ENCODE measurements at regions not wholly inside any gene's neighbourhood (a gene's known extent, or its start where the extent isn't known, plus 50 kb on each side); places are given as distances from the start of the nearest gene placed in this dataset.

DNA sequence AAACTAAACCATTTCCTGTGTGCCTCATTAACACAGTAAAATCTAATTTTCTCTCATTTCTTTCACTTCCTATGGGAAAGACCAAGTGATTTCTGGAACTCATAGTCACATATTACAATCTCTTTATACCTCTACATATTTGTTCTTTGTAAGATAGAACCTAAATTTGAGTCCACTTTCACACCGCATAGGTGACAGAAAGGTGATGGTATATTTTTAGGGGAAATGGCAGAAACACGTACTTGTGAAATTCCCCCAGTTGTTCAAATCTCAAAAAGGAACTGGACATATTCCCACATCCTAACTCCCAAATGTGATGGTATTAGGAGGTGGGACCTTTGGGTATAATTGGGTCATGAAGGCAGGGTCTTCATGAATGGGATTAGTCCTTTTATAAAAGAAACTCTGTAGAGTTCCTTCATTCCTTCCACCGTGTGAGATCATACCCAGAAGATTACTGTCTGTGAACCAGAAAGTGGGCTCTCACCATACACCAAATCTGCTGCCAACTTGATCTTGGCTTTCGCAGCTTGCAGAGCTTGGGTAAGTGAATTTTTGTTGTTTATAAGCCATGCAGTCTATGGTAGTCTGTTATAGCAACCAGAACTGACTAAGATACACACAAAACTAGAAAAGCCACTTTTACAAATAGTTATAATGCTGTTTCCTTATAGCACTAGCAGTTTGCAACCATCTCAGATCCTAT lies 542.1 kb downstream of the DSC3 start (continued):
- no peak for TF ChIP-seq MXI1 (IDR thresholded peaks at IDR 0.05; ENCODE audit: low read depth, low read length)
- TF ChIP-seq IRF4 (IDR thresholded peaks at IDR 0.05; ENCODE audit: low read depth, low read length) = no peak
- no peak for TF ChIP-seq MYC (IDR thresholded peaks at IDR 0.05; ENCODE audit: insufficient read depth, insufficient read length, insufficient replicate concordance, low read length, severe bottlenecking)
- TF ChIP-seq EGR1 (IDR thresholded peaks at IDR 0.05; ENCODE audit: borderline replicate concordance in 1 of 2, low read depth in 2 of 2, low read length in 2 of 2) = no peak
- TF ChIP-seq SP1 (IDR thresholded peaks at IDR 0.05; ENCODE audit: low read depth, low read length) = no peak
- no peak for TF ChIP-seq EZH2 (IDR thresholded peaks at IDR 0.05; ENCODE audit: borderline replicate concordance, control insufficient read depth, low read depth, low read length)
- TF ChIP-seq, protein P1, sequence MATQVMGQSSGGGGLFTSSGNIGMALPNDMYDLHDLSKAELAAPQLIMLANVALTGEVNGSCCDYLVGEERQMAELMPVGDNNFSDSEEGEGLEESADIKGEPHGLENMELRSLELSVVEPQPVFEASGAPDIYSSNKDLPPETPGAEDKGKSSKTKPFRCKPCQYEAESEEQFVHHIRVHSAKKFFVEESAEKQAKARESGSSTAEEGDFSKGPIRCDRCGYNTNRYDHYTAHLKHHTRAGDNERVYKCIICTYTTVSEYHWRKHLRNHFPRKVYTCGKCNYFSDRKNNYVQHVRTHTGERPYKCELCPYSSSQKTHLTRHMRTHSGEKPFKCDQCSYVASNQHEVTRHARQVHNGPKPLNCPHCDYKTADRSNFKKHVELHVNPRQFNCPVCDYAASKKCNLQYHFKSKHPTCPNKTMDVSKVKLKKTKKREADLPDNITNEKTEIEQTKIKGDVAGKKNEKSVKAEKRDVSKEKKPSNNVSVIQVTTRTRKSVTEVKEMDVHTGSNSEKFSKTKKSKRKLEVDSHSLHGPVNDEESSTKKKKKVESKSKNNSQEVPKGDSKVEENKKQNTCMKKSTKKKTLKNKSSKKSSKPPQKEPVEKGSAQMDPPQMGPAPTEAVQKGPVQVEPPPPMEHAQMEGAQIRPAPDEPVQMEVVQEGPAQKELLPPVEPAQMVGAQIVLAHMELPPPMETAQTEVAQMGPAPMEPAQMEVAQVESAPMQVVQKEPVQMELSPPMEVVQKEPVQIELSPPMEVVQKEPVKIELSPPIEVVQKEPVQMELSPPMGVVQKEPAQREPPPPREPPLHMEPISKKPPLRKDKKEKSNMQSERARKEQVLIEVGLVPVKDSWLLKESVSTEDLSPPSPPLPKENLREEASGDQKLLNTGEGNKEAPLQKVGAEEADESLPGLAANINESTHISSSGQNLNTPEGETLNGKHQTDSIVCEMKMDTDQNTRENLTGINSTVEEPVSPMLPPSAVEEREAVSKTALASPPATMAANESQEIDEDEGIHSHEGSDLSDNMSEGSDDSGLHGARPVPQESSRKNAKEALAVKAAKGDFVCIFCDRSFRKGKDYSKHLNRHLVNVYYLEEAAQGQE (IDR thresholded peaks at IDR 0.05; ENCODE audit: low read depth, low read length) = no peak
- no peak for TF ChIP-seq TCF3 (IDR thresholded peaks at IDR 0.05; ENCODE audit: borderline replicate concordance, insufficient read depth, low read depth, low read length)
- TF ChIP-seq, protein P2, sequence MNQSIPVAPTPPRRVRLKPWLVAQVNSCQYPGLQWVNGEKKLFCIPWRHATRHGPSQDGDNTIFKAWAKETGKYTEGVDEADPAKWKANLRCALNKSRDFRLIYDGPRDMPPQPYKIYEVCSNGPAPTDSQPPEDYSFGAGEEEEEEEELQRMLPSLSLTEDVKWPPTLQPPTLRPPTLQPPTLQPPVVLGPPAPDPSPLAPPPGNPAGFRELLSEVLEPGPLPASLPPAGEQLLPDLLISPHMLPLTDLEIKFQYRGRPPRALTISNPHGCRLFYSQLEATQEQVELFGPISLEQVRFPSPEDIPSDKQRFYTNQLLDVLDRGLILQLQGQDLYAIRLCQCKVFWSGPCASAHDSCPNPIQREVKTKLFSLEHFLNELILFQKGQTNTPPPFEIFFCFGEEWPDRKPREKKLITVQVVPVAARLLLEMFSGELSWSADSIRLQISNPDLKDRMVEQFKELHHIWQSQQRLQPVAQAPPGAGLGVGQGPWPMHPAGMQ (IDR thresholded peaks at IDR 0.05; ENCODE audit: borderline replicate concordance) = no peak
- TF ChIP-seq BMI1 (IDR thresholded peaks at IDR 0.05; ENCODE audit: borderline replicate concordance) = 0 out of 2 replicates have a peak, but pooled peaks have one; percentile 57
- TF ChIP-seq POLR2AphosphoS2 (IDR thresholded peaks at IDR 0.05; ENCODE audit: low read depth, low read length) = no peak
- no peak for TF ChIP-seq MEF2A (IDR thresholded peaks at IDR 0.05; ENCODE audit: insufficient read depth, low read depth, low read length)
- no peak for TF ChIP-seq JUNB (IDR thresholded peaks at IDR 0.05)
- TF ChIP-seq NBN (IDR thresholded peaks at IDR 0.05) = no peak
- TF ChIP-seq RFX5 (IDR thresholded peaks at IDR 0.05; ENCODE audit: low read depth, low read length) = no peak
- no peak for TF ChIP-seq HDAC6 (IDR thresholded peaks at IDR 0.05; ENCODE audit: unreplicated experiment)
- peak; percentile 90 for TF ChIP-seq IKZF1 (conservative IDR thresholded peaks at IDR 0.05)
- TF ChIP-seq SREBF2 (IDR thresholded peaks at IDR 0.05; ENCODE audit: low read length) = no peak
- 0 out of 2 replicates have a peak, but pooled peaks have one; percentile 30 for TF ChIP-seq CHD2 (IDR thresholded peaks at IDR 0.05; ENCODE audit: borderline replicate concordance, low read depth, low read length)
- no peak for TF ChIP-seq CREM (IDR thresholded peaks at IDR 0.05; ENCODE audit: low read depth)
- TF ChIP-seq YY1 (IDR thresholded peaks at IDR 0.05; ENCODE audit: low read depth, low read length) = no peak
- 0 out of 2 replicates have a peak, but pooled peaks have one; percentile 52 for TF ChIP-seq GATAD2B (conservative IDR thresholded peaks at IDR 0.05; ENCODE audit: low read depth)
- TF ChIP-seq NR2F1 (conservative IDR thresholded peaks at IDR 0.05) = peak; percentile 78
- TF ChIP-seq ESRRA (IDR thresholded peaks at IDR 0.05; ENCODE audit: low read length) = no peak
- no peak for TF ChIP-seq TBL1XR1 (IDR thresholded peaks at IDR 0.05; ENCODE audit: low read depth, low read length)
- TF ChIP-seq RBBP5 (conservative IDR thresholded peaks at IDR 0.05) = no peak
- TF ChIP-seq CREB1 (IDR thresholded peaks at IDR 0.05; ENCODE audit: low read depth) = no peak
- no peak for TF ChIP-seq NFYB (IDR thresholded peaks at IDR 0.05; ENCODE audit: insufficient read depth, low read depth, low read length)
- TF ChIP-seq MTA2 (IDR thresholded peaks at IDR 0.05; ENCODE audit: low read depth) = peak; percentile 94
- TF ChIP-seq HDAC2 (IDR thresholded peaks at IDR 0.05) = no peak
